ENCODE measurements at regions not wholly inside any gene's neighbourhood (a gene's known extent, or its start where the extent isn't known, plus 50 kb on each side); places are given as distances from the start of the nearest gene placed in this dataset.

DNA sequence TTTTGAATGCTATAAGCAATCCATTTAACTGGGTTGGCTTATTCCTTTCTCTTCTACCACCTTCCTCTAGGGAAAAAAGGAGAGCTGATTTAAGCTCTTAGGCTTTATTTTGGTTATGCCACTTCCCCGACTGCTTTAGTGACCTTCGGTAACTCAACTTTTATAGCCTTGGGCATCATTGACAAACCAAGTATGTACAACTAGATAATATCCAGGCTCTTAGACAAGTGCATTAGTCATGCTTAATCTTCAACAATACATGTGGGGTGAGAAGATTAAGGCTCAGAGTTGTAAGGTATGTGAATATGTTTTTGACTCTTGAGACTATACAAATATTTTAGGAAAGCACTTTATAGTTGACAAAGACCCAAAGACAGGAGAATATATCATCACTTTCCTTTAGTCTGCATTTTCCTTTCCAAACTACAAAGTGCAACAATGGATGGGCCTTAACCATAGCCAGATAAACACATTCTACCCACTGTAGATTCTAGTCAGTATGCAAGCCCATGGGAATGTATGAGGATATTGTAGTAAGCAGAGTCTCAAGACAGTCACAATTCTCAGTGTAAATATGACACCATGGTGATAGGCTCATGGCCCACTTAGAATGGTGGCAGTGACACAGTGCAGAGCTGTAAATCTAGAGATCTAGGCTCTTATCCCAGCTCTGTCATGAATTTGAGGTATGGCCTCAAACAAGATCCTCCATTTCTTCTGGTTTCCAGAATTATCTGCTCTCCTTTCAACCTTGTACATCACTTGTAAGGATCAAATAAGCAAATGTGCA, 1117.3 kb downstream of the SORCS3 start:
- H3K4me3 ChIP-seq (ENCODE audit: low read depth, low read length): no peak overlapping the region
- TF ChIP-seq, protein P1, sequence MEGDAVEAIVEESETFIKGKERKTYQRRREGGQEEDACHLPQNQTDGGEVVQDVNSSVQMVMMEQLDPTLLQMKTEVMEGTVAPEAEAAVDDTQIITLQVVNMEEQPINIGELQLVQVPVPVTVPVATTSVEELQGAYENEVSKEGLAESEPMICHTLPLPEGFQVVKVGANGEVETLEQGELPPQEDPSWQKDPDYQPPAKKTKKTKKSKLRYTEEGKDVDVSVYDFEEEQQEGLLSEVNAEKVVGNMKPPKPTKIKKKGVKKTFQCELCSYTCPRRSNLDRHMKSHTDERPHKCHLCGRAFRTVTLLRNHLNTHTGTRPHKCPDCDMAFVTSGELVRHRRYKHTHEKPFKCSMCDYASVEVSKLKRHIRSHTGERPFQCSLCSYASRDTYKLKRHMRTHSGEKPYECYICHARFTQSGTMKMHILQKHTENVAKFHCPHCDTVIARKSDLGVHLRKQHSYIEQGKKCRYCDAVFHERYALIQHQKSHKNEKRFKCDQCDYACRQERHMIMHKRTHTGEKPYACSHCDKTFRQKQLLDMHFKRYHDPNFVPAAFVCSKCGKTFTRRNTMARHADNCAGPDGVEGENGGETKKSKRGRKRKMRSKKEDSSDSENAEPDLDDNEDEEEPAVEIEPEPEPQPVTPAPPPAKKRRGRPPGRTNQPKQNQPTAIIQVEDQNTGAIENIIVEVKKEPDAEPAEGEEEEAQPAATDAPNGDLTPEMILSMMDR (IDR thresholded peaks at IDR 0.05; ENCODE audit: low read depth, low read length, missing control alignments): no peak

DNA sequence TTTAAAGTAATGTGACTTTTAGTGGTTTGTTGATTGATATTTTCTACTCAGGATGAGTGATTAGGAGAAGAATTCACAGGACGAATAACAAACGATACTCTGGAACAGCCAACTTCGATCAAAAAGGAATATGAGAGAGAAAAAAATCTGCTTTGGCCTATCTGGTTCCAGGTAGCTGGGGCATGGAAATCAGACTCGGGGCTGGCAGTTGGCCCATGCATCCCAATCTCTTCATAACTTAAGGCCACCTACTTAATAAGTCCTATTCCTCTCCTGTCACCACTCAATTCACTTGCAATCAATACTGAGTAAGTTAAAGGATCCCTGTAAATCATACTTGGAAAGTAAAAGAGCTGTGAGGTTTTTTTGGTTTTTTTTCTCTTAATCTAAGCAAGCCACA, 1116.2 kb downstream of the SORCS3 start:
- TF ChIP-seq, protein P1 (IDR thresholded peaks at IDR 0.05; ENCODE audit: low read depth, low read length, missing control alignments): no peak

More for the DNA sequence above, 1117.3 kb downstream of the SORCS3 start:
- no peak for DNase-seq (ENCODE audit: low read depth)

DNA sequence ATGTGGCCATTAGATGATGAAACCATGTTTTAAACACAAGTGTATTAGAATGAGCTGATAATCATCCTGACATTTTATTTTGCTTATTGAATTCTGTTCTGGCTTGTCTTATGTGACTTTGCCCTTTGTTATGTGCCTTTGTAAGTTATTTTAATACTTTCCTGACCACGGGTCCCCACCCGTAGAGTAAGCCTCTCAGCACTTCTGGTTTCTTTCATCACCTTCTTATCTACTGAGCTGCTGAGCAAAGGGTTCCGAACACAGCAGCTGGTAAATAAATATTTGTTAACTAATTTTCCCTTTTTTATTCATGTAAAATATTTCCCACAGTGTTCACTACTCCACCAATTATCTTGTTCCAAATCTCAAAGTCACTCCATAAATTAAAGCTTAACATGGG, 1115.3 kb downstream of the SORCS3 start:
- TF ChIP-seq, protein P1 (IDR thresholded peaks at IDR 0.05; ENCODE audit: low read depth, low read length, missing control alignments): no peak
- no peak for DNase-seq (ENCODE audit: low read depth)
- H3K4me3 ChIP-seq (ENCODE audit: low read depth, low read length): no peak overlapping the region

More for the DNA sequence above, 1116.2 kb downstream of the SORCS3 start:
- no peak for DNase-seq (ENCODE audit: low read depth)
- H3K4me3 ChIP-seq (ENCODE audit: low read depth, low read length): no peak overlapping the region

DNA sequence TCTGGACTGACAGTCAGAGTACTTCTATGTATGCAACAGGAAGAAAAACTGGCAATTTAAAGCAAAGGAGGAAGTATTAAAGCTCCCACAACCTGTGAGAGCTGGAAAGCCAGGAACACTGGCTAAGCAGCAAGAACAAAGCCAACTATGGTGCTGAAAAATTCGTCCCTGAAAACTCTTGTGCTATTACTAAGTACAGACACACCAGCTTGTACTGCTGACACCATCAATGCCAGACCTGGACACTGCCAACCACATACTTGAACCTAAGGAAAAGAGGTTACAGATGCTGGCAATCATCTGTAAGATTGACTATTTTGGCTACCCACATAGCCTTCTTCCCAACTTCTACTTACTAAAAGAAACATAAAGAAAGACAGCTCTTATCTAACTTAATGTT, 1110.6 kb downstream of the SORCS3 start:
- DNase-seq (ENCODE audit: low read depth): no peak
- TF ChIP-seq, protein P1 (IDR thresholded peaks at IDR 0.05; ENCODE audit: low read depth, low read length, missing control alignments): no peak
- no peak overlapping the region for H3K4me3 ChIP-seq (ENCODE audit: low read depth, low read length)

DNA sequence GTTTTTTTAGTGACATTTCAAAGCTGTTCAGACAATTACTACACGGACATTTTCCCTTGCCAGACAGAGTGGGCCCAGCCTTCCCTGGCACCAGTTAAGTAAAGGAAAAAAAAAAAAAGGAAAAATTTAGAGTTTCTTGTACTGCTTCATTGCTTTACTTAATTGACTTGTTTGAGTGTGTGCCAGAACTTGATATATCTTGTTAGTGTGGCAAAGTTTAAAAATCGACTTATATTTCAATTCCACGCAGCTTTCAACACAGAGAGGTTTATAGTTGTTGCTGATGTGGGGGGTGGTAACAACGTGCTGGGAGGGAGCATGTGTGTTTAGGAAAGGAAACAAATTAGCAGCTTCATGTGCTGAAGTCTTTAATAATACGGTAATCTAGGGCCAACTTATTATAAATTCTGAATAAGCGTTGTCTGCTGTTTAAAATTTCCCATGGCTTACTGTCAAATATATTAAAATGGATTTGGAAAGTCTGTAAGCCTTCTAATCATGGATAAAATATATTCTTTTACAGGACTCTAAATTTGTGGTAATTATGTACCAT, 1104.6 kb downstream of the SORCS3 start:
- no peak overlapping the region for H3K4me3 ChIP-seq (ENCODE audit: low read depth, low read length)
- no peak for DNase-seq (ENCODE audit: low read depth)
- TF ChIP-seq, protein P1 (IDR thresholded peaks at IDR 0.05; ENCODE audit: low read depth, low read length, missing control alignments): no peak

DNA sequence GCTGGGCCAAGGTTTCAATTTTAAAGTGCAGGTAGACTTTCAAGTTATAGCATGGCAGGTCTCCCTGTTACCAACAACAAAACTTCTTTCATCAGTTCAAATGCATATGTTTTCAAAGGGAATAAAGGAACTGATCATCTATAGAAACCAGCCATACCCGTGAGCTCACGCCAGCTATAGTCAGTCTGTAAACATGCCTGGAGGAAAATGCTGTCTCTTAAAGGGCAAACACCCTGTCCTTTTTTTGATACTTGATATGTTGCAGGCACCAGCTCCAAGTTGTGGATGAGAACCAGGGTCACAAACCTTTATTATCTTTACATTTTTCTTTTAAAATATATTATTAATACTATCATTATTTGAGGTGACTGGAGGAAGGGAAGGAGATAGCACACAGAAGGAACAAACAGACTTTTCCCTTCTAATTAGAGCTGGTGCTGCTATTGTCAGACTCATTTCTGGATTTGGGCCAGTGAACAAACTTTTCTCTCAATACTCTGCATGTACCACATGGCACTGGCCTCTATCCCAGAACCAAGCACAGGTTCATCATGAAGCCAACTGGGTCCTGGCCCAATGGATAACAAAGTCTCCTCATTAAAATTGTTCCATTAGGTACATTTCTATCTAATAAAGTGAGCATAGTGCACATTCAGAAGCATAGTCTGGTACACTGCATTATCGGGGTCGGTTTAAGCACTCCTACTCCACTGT, 1102.4 kb downstream of the SORCS3 start:
- DNase-seq (ENCODE audit: low read depth): no peak
- H3K4me3 ChIP-seq (ENCODE audit: low read depth, low read length): no peak overlapping the region
- TF ChIP-seq, protein P1 (IDR thresholded peaks at IDR 0.05; ENCODE audit: low read depth, low read length, missing control alignments): no peak

Data from GM12864 (cell line).